ENCODE measurements at regions not wholly inside any gene's neighbourhood (a gene's known extent, or its start where the extent isn't known, plus 50 kb on each side); places are given as distances from the start of the nearest gene placed in this dataset.

DNA sequence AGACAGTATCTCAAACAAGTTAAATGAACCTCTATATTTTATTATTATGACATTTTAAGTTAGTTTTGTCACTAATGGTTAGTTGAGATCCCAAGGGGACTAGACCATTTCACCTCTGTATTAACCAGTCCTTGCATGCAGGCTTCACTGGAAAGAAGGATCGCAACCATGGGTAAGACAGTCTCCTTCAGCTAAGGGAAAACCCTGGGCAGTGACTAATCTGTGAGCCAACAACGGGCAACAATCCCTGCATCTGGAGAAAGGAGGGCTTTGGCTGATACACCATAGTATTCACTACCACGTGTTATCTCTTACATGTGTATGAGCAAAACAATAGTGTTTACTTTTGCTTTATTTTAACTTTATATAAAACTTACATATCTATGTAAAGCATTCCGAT, 708.8 kb upstream of the CHRM3 start:
- Histone ChIP-seq H3K27me3 (ENCODE audit: insufficient read depth, low read depth, low read length) (no peaks in the 10 kb centered on the region), H3K4me2 (ENCODE audit: low read length) (no peak overlapping the region), H3K4me3 (ENCODE audit: low read length) (no peak overlapping the region), H3K36me3 (ENCODE audit: insufficient read depth, low read length) (no peaks in the 10 kb centered on the region), H3K27ac (ENCODE audit: low read length) (no peak overlapping the region), H2AFZ (ENCODE audit: low read depth, low read length) (no peak overlapping the region), H3K79me2 (replicated peaks; ENCODE audit: insufficient read depth, low read length) (no peaks in the 10 kb centered on the region), H3K9ac (ENCODE audit: low read length) (no peak overlapping the region), H4K20me1 (ENCODE audit: insufficient read depth) (no peaks in the 10 kb centered on the region), H3K9me2 (ENCODE audit: insufficient read depth, low read length) (no peaks in the 10 kb centered on the region), H3K9me3 (ENCODE audit: low read length) (peaks cover 4% of the 10 kb centered on the region), H3F3A (ENCODE audit: insufficient read depth, low read length, poor library complexity, severe bottlenecking) (no peaks in the 10 kb centered on the region)
- TF ChIP-seq, protein P1, sequence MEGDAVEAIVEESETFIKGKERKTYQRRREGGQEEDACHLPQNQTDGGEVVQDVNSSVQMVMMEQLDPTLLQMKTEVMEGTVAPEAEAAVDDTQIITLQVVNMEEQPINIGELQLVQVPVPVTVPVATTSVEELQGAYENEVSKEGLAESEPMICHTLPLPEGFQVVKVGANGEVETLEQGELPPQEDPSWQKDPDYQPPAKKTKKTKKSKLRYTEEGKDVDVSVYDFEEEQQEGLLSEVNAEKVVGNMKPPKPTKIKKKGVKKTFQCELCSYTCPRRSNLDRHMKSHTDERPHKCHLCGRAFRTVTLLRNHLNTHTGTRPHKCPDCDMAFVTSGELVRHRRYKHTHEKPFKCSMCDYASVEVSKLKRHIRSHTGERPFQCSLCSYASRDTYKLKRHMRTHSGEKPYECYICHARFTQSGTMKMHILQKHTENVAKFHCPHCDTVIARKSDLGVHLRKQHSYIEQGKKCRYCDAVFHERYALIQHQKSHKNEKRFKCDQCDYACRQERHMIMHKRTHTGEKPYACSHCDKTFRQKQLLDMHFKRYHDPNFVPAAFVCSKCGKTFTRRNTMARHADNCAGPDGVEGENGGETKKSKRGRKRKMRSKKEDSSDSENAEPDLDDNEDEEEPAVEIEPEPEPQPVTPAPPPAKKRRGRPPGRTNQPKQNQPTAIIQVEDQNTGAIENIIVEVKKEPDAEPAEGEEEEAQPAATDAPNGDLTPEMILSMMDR (IDR thresholded peaks at IDR 0.05; ENCODE audit: poor library complexity, severe bottlenecking) = no peak
- TF ChIP-seq SMC3 (conservative IDR thresholded peaks at IDR 0.05; ENCODE audit: poor library complexity) (no peak), MXI1 (conservative IDR thresholded peaks at IDR 0.05; ENCODE audit: poor library complexity, severe bottlenecking) (no peak), POLR2AphosphoS5 (IDR thresholded peaks at IDR 0.05) (no peak), RAD21 (conservative IDR thresholded peaks at IDR 0.05) (no peak), EZH2 (IDR thresholded peaks at IDR 0.05; ENCODE audit: borderline replicate concordance, insufficient read depth, low read length, poor library complexity, severe bottlenecking) (no peak), TAF1 (IDR thresholded peaks at IDR 0.05; ENCODE audit: low read depth) (no peak), EP300 (conservative IDR thresholded peaks at IDR 0.05; ENCODE audit: poor library complexity, severe bottlenecking) (no peak)
- TF ChIP-seq, protein P2, sequence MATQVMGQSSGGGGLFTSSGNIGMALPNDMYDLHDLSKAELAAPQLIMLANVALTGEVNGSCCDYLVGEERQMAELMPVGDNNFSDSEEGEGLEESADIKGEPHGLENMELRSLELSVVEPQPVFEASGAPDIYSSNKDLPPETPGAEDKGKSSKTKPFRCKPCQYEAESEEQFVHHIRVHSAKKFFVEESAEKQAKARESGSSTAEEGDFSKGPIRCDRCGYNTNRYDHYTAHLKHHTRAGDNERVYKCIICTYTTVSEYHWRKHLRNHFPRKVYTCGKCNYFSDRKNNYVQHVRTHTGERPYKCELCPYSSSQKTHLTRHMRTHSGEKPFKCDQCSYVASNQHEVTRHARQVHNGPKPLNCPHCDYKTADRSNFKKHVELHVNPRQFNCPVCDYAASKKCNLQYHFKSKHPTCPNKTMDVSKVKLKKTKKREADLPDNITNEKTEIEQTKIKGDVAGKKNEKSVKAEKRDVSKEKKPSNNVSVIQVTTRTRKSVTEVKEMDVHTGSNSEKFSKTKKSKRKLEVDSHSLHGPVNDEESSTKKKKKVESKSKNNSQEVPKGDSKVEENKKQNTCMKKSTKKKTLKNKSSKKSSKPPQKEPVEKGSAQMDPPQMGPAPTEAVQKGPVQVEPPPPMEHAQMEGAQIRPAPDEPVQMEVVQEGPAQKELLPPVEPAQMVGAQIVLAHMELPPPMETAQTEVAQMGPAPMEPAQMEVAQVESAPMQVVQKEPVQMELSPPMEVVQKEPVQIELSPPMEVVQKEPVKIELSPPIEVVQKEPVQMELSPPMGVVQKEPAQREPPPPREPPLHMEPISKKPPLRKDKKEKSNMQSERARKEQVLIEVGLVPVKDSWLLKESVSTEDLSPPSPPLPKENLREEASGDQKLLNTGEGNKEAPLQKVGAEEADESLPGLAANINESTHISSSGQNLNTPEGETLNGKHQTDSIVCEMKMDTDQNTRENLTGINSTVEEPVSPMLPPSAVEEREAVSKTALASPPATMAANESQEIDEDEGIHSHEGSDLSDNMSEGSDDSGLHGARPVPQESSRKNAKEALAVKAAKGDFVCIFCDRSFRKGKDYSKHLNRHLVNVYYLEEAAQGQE (IDR thresholded peaks at IDR 0.05; ENCODE audit: borderline replicate concordance) = no peak

DNA sequence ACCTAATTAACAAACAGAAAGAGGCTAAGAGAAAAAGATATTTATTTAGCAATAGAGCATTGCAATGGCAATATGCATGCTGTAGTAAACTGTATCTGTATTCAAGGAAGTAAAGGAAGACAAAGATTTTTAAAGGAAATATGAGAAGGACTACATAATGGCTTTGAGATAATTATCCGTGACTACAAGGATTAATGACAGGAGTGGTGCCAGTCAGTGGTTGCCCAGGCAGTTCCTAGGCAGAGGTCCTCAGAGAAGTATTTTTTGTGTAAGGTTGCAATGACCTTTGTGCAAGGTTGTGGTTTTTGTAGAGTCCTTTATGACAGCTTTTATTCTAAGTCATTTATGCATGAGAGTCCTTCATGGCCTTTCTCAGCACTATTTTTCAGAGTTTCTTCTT, 711.1 kb upstream of the CHRM3 start:
- Histone ChIP-seq H3K27me3 (ENCODE audit: insufficient read depth, low read depth, low read length) (no peaks in the 10 kb centered on the region), H3K9ac (ENCODE audit: low read length) (no peak overlapping the region), H3K4me2 (ENCODE audit: low read length) (no peak overlapping the region), H3K79me2 (replicated peaks; ENCODE audit: insufficient read depth, low read length) (no peaks in the 10 kb centered on the region), H3K9me3 (ENCODE audit: low read length) (no peaks in the 10 kb centered on the region), H3K36me3 (ENCODE audit: insufficient read depth, low read length) (no peaks in the 10 kb centered on the region), H3F3A (ENCODE audit: insufficient read depth, low read length, poor library complexity, severe bottlenecking) (no peaks in the 10 kb centered on the region), H2AFZ (ENCODE audit: low read depth, low read length) (no peak overlapping the region), H3K4me3 (ENCODE audit: low read length) (no peak overlapping the region), H3K9me2 (ENCODE audit: insufficient read depth, low read length) (no peaks in the 10 kb centered on the region), H4K20me1 (ENCODE audit: insufficient read depth) (no peaks in the 10 kb centered on the region), H3K27ac (ENCODE audit: low read length) (no peak overlapping the region)
- TF ChIP-seq TAF1 (IDR thresholded peaks at IDR 0.05; ENCODE audit: low read depth) (no peak), EP300 (conservative IDR thresholded peaks at IDR 0.05; ENCODE audit: poor library complexity, severe bottlenecking) (no peak), EZH2 (IDR thresholded peaks at IDR 0.05; ENCODE audit: borderline replicate concordance, insufficient read depth, low read length, poor library complexity, severe bottlenecking) (no peak), RAD21 (conservative IDR thresholded peaks at IDR 0.05) (no peak), POLR2AphosphoS5 (IDR thresholded peaks at IDR 0.05) (no peak)

Data from neural cell (in vitro differentiated cells).